Kasumi-1 (cell line): ENCODE measurements at regions not wholly inside any gene's neighbourhood (a gene's known extent, or its start where the extent isn't known, plus 50 kb on each side); places are given as distances from the start of the nearest gene placed in this dataset.

ENCODE experiments used
- DNase-seq, 2 experiments: peaks; one replicate each; lab custom pipeline; 2025; lab: John Stamatoyannopoulos, UW

DNA sequence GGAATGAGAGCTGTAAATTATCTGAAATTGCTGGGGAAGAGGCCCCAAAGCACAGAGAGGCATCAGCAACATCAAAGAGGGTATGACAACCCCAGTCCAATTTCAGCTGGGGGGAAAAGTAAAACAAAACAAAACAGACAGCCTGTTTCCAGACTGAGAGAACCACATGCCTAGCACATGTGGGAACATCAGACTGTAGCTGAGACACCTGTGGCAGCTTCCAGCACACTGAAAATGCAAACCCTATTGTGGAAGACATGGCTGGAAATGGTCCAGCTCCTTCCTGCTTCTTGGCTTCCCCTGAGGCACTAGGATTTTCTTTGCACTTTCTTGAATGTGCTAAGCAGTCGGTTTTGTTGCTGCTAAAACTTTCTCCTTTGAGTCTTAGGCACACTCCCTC, 240.9 kb upstream of the STS start:
- DNase-seq: no peak

DNA sequence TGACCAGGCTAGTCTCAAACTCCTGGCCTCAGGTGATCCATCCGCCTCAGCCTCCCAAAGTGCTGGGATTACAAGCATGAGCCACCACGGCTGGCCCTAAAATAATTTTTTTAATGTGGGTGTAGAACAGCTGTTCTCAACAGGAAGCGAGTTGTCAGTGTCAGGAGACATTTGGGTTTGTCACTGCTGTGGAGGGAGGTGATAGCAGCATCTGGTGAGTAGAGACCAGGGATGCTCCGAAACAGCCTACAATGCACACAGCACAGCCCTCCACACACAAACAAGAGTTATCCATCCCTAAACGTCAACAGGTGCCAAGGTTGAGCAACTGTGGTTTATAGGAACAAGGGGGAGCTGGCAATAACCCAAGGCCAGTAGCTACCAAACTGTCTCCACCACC, 243.4 kb upstream of the STS start:
- no peak for DNase-seq

DNA sequence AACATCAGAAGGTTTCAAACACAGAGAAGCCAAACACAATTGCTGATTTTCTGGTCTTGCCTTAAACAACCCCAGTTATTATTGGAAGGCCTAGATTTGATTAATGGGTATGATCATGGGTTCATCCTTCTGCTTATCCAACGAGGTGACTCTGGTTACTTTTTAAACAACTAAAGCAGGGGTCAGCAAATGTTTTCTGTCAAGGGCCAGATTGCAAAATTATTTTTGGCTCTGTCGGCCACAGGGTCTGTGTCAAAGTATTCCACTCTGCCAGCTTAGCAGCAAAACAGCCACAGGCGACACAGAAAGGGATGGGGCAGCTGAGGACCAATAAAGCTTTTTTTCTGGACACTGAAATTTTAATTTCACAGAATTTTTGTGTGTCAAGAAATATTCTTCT, 249.1 kb upstream of the STS start:
- no peak for DNase-seq

DNA sequence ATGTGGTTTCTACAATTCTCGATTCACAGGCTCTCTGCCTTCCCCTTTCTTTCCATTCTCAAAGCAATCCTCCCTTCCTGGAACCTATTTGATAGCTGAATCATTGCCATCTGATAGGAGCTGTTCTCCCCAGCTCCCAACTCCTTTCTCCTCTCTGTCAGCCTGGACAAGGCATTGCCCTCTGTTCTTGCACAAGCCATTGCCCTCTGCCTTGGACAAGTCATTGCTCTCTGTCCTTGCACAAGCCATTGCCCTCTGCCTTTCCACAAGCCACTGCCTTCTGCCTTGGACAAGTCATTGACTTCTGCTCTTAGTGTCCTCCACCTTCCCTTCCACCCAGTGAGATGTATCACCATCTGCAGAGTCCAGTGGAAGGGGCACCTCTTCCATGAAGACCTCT, 256.1 kb upstream of the STS start:
- DNase-seq: no peak

GRCh38 chrX:6890544-6891261, 256.8 kb upstream of the STS start:
- DNase-seq: no peak

DNA sequence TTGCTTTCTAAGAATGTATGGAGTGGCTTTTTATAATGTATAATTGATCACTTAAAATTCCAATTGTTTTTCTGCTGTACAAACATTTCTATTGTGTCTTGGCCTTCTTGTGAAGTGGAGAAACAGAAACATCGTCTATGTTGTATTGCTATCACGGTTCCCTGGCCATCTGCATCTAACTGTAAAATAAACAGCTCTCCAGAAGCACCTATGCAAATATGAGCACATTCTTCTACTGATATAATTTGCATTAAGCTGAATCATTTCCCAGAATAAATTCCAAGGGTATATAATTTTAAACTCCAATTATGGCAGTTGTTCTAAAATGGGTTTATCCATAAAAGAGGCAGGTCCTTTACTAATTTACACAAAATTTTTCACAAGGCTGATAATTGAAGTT, 261.6 kb upstream of the STS start:
- DNase-seq: no peak

DNA sequence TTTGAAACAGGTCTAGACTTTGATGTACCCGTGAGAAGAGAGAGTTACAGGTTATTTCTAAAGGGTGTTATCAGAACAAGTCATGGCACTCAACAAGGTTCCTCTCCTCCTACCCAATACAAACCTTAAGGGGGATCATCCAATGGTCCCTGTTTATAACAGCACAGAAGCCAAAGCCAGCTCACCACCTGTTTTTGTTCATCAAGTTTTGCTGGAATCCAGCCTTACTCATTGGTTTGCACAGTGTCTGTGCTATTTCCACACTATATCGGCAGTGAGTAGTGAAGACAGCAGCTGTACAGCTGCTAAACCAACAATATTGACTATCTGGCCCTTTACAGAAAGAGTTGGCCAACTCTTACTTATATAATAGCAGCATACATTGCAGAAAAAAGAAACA, 262.1 kb upstream of the STS start:
- no peak for DNase-seq

DNA sequence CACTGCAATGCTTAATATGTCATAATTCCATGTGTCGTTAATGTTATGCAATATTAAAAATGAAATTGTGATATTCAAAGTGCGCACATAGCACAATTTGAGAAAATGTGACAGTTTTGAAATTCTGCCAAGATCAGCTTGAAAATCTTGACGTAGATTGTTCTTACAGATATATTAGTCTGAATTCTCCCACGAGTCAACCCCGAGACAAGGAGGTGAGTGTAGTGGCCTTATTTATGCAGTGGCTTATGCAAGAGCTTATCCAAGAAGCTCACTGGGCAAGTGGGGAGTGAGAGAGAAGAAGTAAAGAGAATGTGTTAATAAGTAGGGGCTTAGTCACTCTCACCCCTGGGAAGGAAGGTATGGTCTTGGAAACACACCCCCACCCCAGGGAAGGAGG, 286.1 kb upstream of the STS start:
- DNase-seq: no peak

DNA sequence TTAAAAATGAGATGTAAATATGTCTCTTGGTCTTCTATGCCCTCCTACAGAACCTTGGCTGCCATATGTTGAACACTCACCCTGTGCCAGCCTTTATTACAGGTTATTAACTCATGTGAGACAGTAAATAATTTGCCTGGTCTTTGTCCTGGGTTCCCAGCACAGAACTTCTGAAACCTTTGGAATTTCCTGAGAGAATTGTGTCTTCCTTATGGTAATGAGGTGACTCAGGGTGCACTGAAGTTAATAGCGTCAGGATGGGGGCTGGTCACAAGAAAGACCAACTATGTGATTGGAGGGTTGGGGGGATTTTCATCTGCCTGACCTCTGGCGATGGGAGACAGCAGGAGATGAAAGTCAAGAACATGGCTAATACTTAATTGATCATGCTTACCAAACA, 289.8 kb upstream of the STS start:
- DNase-seq: no peak

DNA sequence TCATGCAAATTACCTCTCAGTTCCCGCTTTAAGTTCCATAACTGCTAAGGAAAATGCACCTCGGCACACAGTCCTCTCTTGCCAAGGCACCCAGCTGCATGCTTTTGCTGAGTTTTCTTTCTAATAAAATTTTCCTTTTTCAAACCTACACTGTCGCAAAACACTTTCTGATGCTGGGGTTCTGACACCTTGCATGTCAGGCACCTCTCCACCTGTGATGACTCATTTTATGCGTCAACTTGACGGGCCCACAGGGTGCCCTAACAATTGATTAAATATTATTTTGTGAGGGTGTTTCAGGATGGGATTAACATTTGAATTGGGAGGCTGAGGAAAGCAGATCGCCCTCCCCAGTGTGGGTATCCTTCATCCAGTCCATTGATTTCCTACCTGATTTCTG, 291.0 kb upstream of the STS start:
- no peak for DNase-seq

- no peak for DNase-seq
Observed at GRCh38 chrX:6852869-6853268, 294.6 kb upstream of the STS start.

- DNase-seq: no peak
Observed at GRCh38 chrX:6852121-6852520, 295.4 kb upstream of the STS start.

GRCh38 chrX:6851140-6851539, 296.4 kb upstream of the STS start:
- DNase-seq: no peak

DNA sequence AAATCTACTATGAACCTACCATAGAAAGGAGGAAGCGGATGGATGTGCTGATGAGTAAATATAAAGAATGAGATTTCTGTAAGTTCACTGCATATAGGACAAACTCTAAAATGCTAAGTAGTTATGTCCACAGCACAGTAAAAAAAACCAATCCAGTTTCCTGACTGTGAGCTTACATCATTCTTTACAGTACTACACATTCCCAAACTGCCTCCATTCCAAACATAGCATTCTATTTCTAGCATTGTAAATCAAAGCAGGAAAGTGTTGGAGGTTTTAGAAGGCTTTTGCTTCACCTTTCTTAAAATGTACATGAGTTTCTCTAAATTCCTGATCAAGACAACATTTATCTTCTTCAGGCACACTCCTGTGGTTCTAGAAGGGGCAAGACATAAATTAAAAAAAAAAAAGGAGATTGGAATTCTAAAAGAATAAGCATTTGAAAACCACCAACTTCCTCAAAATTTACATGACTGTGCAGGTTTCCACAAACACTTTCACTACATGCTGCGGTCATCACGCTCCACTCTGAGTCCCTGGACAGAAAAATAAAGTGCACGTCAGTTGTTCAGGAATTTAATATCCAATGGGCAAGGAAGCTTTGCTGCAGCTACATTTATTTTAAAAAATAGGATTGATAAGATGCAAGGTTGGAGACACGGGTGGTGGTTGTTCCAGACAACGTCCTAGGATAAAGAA, 297.6 kb upstream of the STS start:
- DNase-seq: peak in 1 of 2 experiments; percentile 0

- DNase-seq: no peak
Observed at GRCh38 chrX:6832619-6833018, 297.7 kb upstream of the VCX3A start.

DNA sequence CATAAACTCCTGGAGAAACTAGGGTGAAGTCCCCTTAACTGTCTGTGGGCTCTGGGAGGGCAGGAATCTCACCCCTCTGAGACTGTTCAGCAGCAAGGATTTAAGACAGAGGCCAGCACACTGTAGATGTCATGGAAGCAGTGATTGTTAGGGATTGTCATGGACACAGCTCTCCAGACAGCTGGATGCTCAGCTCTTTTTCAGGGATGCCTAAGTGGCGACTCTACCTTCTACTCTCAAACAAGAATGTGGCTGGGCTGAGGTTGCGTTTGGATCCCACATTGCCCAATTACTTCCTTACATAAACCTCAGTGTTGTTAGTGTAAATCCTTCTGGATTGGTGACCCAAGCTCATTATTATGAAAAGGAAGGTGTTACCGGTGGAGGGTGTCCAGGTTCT, 291.9 kb upstream of the VCX3A start:
- no peak for DNase-seq

DNA sequence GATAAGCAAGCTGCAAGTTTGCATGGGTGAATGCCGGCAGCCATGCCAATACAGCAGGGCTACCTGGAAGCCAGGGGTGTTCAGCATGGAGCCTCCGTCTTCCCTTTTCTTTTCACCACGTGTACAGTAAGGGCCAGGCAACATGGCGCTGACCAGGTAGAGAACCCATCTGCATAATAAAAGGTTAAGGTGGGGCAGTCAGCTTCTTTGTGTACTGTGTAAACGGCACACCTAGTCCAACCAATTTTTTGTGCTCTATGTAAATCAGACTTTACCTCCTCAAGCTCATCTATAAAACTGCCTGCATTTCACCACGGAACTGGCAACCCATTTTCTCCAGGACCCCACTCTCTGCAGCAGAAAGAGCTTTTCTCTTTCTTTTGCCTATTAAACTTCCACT, 286.8 kb upstream of the VCX3A start:
- DNase-seq: no peak

GRCh38 chrX:6813836-6814370, 279.0 kb upstream of the VCX3A start:
- DNase-seq: no peak

GRCh38 chrX:6812087-6812486, 277.2 kb upstream of the VCX3A start:
- DNase-seq: no peak

DNA sequence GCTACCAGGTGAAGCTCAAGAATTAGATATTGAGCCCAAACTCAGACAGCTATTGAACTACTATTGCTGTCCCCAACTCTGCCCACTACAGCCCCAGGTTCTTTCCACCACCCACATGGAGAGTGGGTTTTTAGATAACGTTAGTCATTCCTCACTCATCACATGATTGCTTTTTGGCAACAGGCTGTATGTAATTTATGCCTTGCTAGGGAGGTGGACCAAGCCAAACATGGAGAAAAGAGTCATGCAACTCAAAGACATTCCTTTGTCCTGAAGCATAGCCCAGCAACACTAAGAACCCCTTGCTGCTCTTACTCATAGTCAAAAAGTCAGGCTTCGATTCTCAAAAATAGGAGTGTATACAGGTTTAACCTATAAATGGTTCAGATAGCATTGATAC, 275.9 kb upstream of the VCX3A start:
- no peak for DNase-seq

DNA sequence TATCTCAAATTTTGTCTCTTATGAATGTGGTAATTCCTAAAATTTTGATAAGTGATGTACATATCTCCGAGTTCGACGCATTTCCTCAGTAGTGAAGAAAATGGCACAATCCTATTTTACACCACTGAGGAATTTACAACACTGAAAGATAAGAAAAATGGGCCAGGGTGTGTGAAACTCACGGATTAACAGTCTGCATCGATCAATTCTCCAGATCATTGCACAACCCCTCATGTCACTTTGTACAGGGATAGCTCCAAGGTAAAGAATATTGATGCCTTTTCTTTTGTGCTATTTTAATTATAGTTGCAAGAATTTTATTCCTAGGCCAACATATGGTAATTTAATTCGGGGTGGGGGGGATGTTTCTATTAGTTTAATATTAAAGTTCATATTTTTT, 268.7 kb upstream of the VCX3A start:
- DNase-seq: no peak

DNA sequence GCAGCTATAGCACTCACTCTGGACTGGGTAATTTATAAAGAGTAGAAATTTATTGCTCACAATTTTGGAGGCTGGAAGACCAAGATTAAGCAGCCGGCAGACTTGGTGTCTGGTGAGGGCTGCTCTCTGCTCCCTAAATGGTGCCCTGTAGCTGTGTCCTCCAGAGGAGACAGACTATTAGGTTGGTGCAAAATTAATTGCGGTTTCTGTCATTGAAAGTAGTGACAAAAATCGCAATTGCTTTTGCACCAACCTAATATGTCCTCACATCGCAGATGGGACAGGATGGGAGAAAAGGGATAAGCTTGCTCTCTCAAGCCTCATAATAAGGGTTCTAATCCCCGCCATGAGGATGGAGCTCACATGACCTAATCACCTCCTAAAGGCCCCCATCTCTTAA, 258.1 kb upstream of the VCX3A start:
- DNase-seq: no peak

GRCh38 chrX:6783912-6784311, 249.0 kb upstream of the VCX3A start:
- DNase-seq: no peak

DNA sequence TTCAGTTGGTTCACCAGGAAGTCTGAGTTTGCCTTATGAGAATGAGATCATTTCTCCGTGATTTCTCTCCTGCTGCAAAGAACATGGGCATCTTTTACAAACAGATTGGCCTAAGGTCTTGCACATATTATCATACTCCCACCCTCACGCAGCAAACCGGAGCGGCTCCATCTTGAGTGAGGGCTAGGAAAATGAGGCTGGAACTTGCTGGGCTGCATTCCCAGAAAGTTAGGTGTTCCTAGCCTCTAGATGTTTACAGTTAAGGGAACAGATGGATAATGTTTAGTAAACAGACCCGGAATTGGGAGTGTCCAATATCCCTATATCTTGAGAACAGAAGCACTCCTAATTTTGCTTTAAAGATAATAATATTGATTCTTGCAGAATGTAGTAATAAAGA, 247.9 kb upstream of the VCX3A start:
- DNase-seq: no peak
